ENCODE measurements at regions not wholly inside any gene's neighbourhood (a gene's known extent, or its start where the extent isn't known, plus 50 kb on each side); places are given as distances from the start of the nearest gene placed in this dataset.

DNA sequence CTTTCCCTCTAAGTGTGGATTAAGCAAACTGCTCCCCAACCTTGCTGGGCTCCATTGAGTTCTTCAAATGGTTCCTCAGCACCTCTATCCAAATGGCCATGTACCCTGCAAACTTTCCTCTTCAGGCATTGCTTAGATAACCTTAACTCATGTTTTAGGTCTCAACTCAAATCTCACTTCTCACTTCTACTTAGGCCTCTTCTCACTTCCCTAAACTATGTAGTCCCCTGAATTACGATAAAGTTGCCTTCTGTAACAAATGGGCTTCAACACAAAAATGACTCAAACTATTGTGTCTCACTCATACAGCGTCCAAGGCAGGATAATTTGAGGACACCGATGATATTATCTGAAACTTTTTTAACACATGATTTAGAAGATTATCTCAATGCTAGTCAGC lies 62.4 kb upstream of the STAC start:
- whole genome bisulfite sequencing (ENCODE audit: insufficient coverage, low coverage, low lambda C conversion rate, missing lambda C conversion rate) = 52% methylated on average over 3 of the region's 3 CpGs

DNA sequence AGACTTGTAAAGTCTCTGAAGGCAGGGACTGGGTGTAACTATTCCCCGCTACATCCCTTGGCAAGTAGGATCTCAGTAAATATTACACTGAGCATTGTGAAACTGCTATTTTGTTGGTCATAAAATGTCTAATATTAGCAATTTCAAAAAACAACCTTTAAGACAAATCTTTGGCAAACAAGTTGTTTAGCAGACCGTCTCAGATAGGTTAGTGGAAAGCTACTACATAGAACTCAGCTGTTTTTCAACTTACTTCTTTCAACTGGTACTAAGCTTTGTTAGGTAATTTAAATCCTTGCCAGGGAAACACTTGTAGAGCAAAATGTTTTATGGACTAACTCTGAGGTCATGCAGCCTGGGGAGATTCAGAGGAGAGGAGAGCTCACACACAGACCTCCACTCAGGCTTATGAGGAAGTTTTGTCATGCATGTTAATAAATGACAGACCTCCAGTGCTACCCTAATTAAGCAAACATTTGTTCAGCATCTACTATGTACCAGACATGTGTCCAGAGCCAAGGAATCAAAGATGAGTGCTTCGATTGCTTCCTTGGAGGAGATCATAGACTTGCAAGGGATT lies 61.6 kb upstream of the STAC start:
- DNase-seq (no peak), ATAC-seq (peak in 2 of 4 donors; percentile 30 to 80)
- TF ChIP-seq POLR2A (IDR thresholded peaks at IDR 0.05) (no peak), CTCF (IDR thresholded peaks at IDR 0.05) (no peak)
- Histone ChIP-seq H3K36me3 (no peaks in the 10 kb centered on the region), H3K9me3 (no peaks in the 10 kb centered on the region), H3K4me1 (no peaks in the 10 kb centered on the region), H3K4me3 (no peak overlapping the region), H3K27me3 (no peaks in the 10 kb centered on the region), H3K27ac (no peak overlapping the region)
- intact Hi-C loops (cut with DNase I) = no loop called here
- WGBS (ENCODE audit: insufficient coverage, low coverage, low lambda C conversion rate, missing lambda C conversion rate) = 18% methylated on average over 3 of the region's 3 CpGs

More for the DNA sequence above, 62.4 kb upstream of the STAC start:
- Histone ChIP-seq H3K27me3 (no peaks in the 10 kb centered on the region), H3K27ac (no peak overlapping the region), H3K4me1 (no peaks in the 10 kb centered on the region), H3K4me3 (no peak overlapping the region), H3K9me3 (no peaks in the 10 kb centered on the region), H3K36me3 (no peaks in the 10 kb centered on the region)
- intact Hi-C loops (cut with DNase I) = no loop called here
- ATAC-seq (no peak), DNase-seq (no peak)
- TF ChIP-seq POLR2A (IDR thresholded peaks at IDR 0.05) (no peak), CTCF (IDR thresholded peaks at IDR 0.05) (no peak)

DNA sequence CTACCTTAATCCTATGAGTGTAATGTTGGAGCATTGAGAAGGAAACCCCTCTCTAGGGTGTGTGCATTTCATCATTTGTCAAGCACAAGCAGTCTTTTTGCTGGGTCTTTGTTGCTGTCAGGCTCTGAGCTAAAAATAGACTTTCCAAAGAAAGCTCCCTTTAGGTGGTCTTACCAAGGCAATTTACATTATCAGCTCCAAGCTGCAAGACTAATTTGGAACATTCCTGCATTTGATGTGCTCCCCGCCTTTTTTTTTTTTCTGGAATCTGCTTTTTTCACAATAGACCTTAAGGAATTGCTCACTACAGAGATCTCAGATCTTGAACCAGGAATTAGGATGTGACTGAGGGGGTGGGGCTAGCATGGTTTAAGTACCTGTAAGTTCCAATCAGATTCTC lies 60.6 kb upstream of the STAC start:
- Histone ChIP-seq H3K4me1 (no peaks in the 10 kb centered on the region), H3K9me3 (no peaks in the 10 kb centered on the region), H3K27ac (no peak overlapping the region), H3K27me3 (no peaks in the 10 kb centered on the region), H3K4me3 (no peak overlapping the region), H3K36me3 (no peaks in the 10 kb centered on the region)
- 89% methylated on average over 1 of the region's 1 CpG for WGBS (ENCODE audit: insufficient coverage, low coverage, low lambda C conversion rate, missing lambda C conversion rate)
- TF ChIP-seq CTCF (IDR thresholded peaks at IDR 0.05) = no peak
- no peak for TF ChIP-seq POLR2A (IDR thresholded peaks at IDR 0.05)
- no peak for DNase-seq
- no peak for ATAC-seq
- intact Hi-C loops (cut with DNase I) = no loop called here
